HG03095 (cell line): ENCODE measurements at regions not wholly inside any gene's neighbourhood (a gene's known extent, or its start where the extent isn't known, plus 50 kb on each side); places are given as distances from the start of the nearest gene placed in this dataset.
"Not testable (repeated sequence)": the region's sequence is repeated elsewhere in the genome, so short reads cannot be mapped to it uniquely, and the experiment has no call there.

Source experiments
- ATAC-seq: cut with Tn5 transposase; IDR thresholded peaks from one replicate; pipeline ENCODE4 v1.9.1; 2021; ENCODE audit warnings: moderate library complexity; ENCODE audit not compliant: unreplicated experiment

GRCh38 chr15:92821491-92822116 lies 78.5 kb upstream of the CHD2 start:
- ATAC-seq, result no peak

- ATAC-seq, result no peak
These were observed 77.6 kb upstream of the CHD2 start for GRCh38 chr15:92822216-92823144.

DNA sequence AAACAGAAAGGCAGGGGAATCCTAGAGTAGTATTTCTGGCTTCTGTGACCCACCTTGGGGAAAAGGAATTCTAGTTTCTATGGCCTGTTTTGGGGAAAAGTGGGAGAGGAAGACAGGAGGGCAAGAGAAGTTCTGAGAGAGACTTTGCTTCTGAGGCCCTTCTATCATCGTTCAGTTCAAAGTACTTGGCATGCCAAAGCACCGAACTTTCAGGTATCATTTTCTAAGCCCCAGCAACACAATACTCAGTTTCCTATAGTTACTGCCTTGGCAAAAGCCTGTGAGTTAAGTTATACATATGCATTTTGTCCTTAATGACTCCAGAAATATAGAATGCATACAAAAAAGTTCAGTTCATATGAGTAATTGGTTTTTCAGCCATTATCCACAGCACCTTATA lies 74.1 kb upstream of the CHD2 start:
- ATAC-seq, result no peak

GRCh38 chr15:92827991-92828390 lies 72.1 kb upstream of the CHD2 start:
- not testable (repeated sequence) for ATAC-seq

DNA sequence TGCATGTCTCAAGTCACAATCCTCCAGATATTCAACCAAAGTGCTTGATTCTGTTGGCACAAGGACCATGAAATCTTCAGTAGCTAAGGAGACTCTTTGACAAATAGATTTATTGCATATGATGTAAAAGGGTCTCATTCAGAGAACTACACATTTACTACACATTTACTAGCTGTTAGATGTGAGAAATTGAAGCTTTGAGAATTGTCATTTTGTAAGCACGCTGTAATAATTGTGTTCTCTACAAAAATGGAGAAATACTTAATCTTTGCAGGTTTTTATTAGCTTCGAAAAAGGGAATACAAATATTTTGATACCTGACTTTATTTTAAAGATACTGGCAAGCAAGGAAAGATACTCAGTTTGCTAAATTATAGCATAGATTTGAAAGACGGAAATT lies 70.2 kb upstream of the CHD2 start:
- ATAC-seq, result no peak

DNA sequence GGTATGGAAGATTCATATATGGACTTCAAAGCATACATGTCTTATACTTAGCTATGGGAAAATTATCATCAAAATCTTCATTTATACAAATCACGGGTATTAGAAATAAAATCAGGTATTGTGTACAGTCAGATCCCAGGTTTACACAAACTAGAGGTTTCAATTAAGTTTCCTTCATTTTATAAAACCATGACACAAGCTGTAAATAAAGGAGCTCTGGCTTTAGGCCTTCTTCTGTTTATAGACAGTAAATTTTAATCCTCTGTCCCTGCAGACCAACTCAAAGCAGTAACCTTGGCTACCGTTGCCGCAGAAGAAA lies 68.8 kb upstream of the CHD2 start:
- ATAC-seq, result no peak

DNA sequence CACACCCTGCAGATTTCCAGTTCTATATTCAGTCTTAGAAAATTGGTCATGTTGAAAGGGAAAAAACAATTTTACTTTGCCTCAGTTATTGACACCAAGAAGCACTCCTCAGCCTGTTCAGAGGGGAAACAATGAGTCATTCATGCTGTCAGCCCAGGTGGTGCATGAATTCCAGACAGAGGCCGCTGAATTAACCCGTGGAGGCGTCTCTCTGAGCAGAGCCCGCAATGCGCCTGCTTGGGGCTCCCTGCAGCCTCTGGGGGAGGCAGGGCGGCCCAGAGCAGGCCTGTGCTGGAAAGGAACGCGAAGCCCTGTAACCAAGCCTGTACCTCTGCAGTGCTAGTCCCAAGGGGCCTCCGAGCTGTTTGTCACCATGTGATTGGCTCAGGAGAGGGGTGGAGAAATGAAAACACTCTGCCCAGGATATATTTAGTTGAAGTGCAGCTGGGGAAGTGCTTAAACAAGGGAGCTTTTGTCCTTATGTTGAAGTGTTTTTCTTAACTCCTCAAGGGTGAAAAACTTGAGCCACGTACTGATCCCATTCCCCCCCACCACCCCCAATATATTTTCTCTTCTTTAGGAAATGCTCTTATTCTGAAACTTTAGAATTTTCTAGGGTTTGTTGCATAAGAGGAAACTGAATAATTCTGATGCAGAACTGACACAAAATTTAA lies 68.3 kb upstream of the CHD2 start:
- ATAC-seq, result peak; percentile 95

DNA sequence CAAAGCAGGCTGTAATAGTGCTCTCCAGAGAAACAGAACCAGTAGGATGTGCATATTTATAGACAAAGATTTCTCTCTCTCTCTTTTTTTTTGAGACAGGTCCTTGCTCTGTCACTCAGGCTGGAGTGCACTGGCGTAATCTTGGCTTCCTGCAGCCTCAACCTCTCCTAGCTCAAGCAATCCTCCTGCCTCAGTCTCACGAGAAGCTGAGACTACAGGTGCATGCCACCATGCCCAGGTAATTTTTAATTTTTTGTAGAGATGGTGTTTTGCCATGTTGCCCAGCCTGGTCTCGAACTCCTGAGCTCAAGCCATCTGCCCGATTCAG lies 67.1 kb upstream of the CHD2 start:
- ATAC-seq, result no peak

GRCh38 chr15:92833493-92834271 lies 66.4 kb upstream of the CHD2 start:
- no peak for ATAC-seq

DNA sequence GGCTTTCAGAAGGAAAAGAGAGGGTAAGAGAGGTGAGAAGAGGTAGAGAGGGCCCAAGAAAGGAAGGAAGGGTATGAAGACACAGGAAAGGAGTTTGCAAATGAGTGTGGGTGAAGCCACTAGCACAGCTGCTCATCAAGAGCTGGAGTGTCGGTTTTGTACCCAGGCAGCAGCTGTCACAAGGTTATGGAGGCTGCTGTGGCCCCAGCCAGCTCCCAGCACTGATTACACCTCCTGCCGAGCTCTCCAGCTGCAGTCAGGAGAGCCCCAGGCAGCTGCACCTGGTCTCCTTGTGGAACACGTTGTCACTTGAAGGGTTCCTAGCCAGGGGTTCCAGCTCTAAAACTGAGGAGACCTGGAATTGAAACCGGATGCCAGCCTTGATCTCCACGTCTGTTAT lies 60.4 kb upstream of the CHD2 start:
- ATAC-seq, result peak; percentile 84

DNA sequence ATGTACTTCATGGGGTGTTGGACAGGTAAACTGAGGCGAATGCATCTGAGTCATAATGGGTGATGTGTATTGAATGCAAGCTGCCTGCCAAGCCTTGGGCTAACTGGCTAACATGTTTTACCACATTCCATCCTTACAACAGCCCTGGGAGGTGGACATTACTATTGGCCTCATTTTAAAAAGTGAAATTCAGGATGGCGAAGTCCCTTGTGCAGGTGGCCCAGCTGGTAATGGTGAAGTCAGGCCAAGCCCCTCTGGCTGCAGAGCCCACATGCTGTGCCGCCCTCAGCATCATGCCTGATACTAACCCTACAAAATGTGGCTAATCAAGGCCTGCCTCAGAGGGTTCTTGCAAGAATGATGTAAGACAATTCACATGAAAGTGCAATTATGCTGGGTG lies 60.0 kb upstream of the CHD2 start:
- peak; percentile 8 for ATAC-seq

- no peak for ATAC-seq
These were observed 56.8 kb upstream of the CHD2 start for GRCh38 chr15:92843326-92843725.

- ATAC-seq, result no peak
These were observed 56.3 kb upstream of the CHD2 start for GRCh38 chr15:92843814-92844213.

GRCh38 chr15:92845126-92845508 lies 55.0 kb upstream of the CHD2 start:
- ATAC-seq, result peak; percentile 54

DNA sequence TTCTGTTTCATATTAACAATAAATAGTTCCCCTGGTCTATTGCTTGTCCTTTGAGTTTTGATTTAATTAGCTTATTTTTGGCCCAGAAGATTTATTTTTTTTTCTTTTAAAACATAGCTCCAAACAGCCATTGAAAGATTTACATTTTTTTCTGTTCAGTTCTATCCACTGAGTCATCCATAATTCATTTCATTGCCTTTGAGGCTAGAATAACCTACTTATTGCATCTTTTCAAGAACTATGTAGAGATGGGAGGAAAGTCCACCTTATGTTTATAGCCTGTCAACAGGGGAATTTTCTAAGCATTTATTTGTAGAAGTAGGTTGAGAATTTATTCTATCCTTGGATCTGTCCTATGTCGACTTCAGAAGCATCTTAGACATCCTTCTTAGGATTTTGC lies 53.4 kb upstream of the CHD2 start:
- ATAC-seq, result no peak

DNA sequence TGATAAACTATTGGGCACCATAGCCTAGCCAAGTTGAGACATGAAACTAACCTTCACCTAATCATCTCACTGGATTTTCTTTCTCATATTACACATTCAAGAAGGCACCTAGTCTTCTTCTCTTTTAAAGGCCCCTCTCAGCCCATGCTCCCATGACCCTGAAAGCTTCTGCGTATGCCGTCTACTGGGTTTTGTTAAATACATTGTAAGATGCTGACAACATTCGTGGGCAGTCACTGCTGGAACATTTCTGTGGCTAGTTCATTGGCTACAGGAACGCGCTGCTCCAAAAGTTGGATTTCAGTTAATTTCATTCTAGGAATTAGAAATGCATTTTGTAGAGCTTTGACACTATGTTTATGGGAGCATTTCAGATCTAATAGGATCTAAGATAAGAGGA lies 52.3 kb upstream of the CHD2 start:
- ATAC-seq, result no peak

DNA sequence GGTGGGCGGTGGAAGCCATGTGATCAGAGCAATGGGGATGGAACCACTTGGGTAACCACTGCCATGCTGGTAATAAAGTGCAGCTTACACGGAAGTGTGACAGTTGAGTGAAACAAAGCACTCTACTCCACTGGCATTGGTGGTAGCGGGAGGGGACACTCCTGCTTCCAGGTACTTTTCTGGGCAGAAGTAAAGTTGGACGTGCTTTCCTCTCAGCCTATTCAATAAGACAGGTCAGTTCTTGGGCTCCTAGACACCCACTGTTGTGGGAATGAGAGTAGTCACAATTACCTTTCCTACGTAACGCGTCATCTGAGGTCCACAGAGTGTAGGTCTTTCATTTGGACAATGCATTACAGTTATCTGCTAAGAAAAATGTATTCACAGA lies 51.7 kb upstream of the CHD2 start:
- ATAC-seq, result no peak

DNA sequence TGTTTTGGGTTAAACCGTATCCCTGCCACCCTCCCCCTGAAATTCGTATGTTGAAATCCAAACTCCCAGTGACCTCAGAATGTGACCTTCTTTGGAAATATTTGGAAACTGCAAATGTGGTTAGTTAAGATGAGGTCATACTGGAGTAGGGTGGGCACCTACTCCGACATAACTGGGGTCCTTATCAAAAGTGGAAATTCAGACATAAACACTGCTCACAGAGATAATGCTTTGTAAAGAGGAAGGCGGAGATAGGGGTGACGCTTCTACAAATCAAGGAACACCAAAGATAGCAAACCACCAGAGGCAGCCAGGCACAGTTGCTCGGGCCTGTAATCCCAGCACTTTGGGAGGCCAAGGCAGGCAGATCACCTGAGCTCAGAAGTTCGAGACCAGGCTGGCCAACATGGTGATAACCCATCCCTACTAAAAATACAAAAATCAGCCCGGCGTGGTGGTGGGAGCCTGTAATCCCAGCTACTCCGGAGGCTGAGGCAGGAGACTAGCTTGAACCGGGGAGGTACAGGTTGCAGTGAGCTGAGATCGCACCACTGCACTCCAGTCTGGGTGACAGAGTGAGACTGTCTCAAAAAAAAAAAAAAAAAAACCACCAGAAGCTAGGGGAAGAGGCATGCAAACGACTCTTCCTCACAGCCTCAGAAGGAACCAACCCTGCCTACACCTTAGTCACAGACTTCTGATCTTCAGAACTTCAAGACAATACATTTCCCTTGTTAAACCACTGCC lies 51.1 kb upstream of the CHD2 start:
- peak; percentile 53 for ATAC-seq

- not testable (repeated sequence) for ATAC-seq
These were observed 49.9 kb upstream of the CHD2 start for GRCh38 chr15:92850218-92850617.
